GM12865 (cell line): ENCODE measurements at regions not wholly inside any gene's neighbourhood (a gene's known extent, or its start where the extent isn't known, plus 50 kb on each side); places are given as distances from the start of the nearest gene placed in this dataset.
A peak's percentile ranks its signal among the peaks of the same experiment; 100 is the strongest.

Source experiments
- DNase-seq: peaks from one replicate; pipeline ENCODE4 v3.0.0; 2010; ENCODE audit warnings: low read depth
- H3K4me3 ChIP-seq: 2 replicates; pipeline ENCODE4 v1.5.1; 2011; ENCODE audit warnings: mild to moderate bottlenecking, low read depth, low read length, control low read depth
- CTCF ChIP-seq: IDR thresholded peaks from 2 replicates; pipeline ENCODE4 v1.5.1; 2011; ENCODE audit warnings: low read length, control low read depth, low read depth, inconsistent platforms; ENCODE audit not compliant: insufficient read depth; ENCODE audit errors: missing control alignments

DNA sequence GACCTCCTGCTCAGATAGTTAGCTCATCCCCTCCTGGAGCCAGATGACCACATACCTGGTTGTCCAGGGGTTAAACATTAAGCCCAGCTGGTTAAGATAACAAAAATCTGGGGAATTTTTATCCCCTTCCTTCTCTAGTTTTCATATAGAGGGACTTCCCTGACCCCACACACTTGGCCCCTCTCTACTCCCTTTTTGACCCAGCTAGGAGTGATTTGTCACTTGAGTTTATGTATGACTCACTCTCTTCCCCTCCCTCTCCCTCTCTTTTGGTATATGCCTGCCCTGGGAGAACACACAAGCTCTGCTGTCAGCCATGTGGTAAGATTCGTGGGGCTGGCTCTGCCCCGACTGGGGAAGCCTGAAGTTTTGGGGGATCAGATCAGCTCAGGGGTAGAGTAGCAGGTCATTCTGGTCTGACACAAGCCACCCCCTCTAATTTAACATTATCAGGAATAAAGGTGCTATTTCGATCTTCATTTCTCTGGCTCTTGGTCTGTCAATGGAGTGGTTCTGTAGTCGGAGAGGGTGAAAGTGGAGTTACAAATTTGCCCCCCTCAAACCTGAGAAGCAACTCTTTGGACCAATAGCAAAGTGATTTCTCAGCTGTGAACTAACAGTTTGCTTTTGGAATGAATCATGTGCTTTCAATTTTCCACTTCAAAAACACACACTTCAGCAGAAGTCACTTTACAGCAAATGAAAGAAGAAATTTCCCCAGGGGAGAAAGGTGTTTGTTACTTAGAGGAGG lies 415.3 kb upstream of the CADM1 start:
- peak; percentile 92 for DNase-seq
- peak overlapping the region; percentile 30 for H3K4me3 ChIP-seq
- no peak for TF ChIP-seq CTCF

GRCh38 chr11:115918576-115918975 lies 414.4 kb upstream of the CADM1 start:
- peak; percentile 51 for DNase-seq
- H3K4me3 ChIP-seq = no peak overlapping the region
- no peak for TF ChIP-seq CTCF

- no peak overlapping the region for H3K4me3 ChIP-seq
- no peak for DNase-seq
- no peak for TF ChIP-seq CTCF
These were observed 412.4 kb upstream of the CADM1 start for GRCh38 chr11:115916608-115917007.

GRCh38 chr11:115912484-115912945 lies 408.3 kb upstream of the CADM1 start:
- TF ChIP-seq CTCF = peak; percentile 44
- DNase-seq = peak; percentile 83
- H3K4me3 ChIP-seq = no peak overlapping the region

- no peak for TF ChIP-seq CTCF
- no peak overlapping the region for H3K4me3 ChIP-seq
- DNase-seq = no peak
These were observed 407.6 kb upstream of the CADM1 start for GRCh38 chr11:115911613-115912346.

DNA sequence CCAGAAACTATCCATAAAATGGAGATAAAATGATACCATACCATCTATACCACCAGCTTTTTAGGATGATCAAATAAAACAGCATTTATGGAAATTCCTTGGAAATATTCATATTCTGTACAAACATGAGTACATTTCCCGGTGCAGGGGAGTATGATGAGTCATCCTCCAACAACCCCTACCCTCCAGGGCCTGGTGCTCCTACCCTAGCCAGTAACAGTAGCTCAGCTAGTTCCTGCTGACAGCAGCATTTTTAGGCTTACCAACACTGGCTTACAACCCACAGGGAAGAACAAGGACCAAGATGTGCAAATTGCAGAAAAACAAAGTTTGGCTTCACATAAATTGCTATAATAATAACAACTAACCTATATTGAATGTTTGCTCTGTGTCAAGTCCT lies 406.2 kb upstream of the CADM1 start:
- no peak for DNase-seq
- no peak overlapping the region for H3K4me3 ChIP-seq
- no peak for TF ChIP-seq CTCF
